Superior temporal gyrus (tissue), 1 donor: ENCODE measurements at regions not wholly inside any gene's neighbourhood (a gene's known extent, or its start where the extent isn't known, plus 50 kb on each side); places are given as distances from the start of the nearest gene placed in this dataset.
"Not testable (repeated sequence)": the region's sequence is repeated elsewhere in the genome, so short reads cannot be mapped to it uniquely, and the experiment has no call there.

ENCODE experiments used
- DNase-seq: peaks from one replicate; pipeline ENCODE4 v3.0.0-alpha.2; 2016; ENCODE audit errors: extremely low spot score

GRCh38 chr5:114822863-114823262, 346.8 kb downstream of the TRIM36 start:
- DNase-seq: no peak

- DNase-seq: no peak
These were observed 347.3 kb downstream of the TRIM36 start for GRCh38 chr5:114822436-114822835.

GRCh38 chr5:114790403-114790792, 379.3 kb downstream of the TRIM36 start:
- DNase-seq: no peak

- peak; percentile 70 for DNase-seq
These were observed 379.8 kb downstream of the TRIM36 start for GRCh38 chr5:114789773-114790402.

- peak; percentile 44 for DNase-seq
These were observed 386.8 kb downstream of the TRIM36 start for GRCh38 chr5:114782869-114783268.

- no peak for DNase-seq
These were observed 387.5 kb downstream of the TRIM36 start for GRCh38 chr5:114782177-114782576.

- no peak for DNase-seq
These were observed 389.4 kb downstream of the TRIM36 start for GRCh38 chr5:114780290-114780689.

- DNase-seq: no peak
These were observed 382.5 kb downstream of the KCNN2 start for GRCh38 chr5:114744406-114744805.

- DNase-seq: no peak
These were observed 372.4 kb downstream of the KCNN2 start for GRCh38 chr5:114734238-114734637.

GRCh38 chr5:114729986-114730385, 368.1 kb downstream of the KCNN2 start:
- DNase-seq: no peak

- no peak for DNase-seq
These were observed 365.5 kb downstream of the KCNN2 start for GRCh38 chr5:114727358-114727757.

GRCh38 chr5:114726131-114726530, 364.3 kb downstream of the KCNN2 start:
- no peak for DNase-seq

GRCh38 chr5:114719268-114719667, 357.4 kb downstream of the KCNN2 start:
- DNase-seq: no peak

GRCh38 chr5:114716955-114717354, 355.1 kb downstream of the KCNN2 start:
- DNase-seq: no peak

GRCh38 chr5:114704225-114704893, 342.5 kb downstream of the KCNN2 start:
- not testable (repeated sequence) for DNase-seq

GRCh38 chr5:114702731-114703130, 340.9 kb downstream of the KCNN2 start:
- DNase-seq: no peak

- DNase-seq: no peak
These were observed 340.3 kb downstream of the KCNN2 start for GRCh38 chr5:114702136-114702535.

GRCh38 chr5:114700823-114701222, 339.0 kb downstream of the KCNN2 start:
- DNase-seq: no peak

- no peak for DNase-seq
These were observed 333.5 kb downstream of the KCNN2 start for GRCh38 chr5:114695292-114695904.

GRCh38 chr5:114686356-114686755, 324.5 kb downstream of the KCNN2 start:
- no peak for DNase-seq

- no peak for DNase-seq
These were observed 316.9 kb downstream of the KCNN2 start for GRCh38 chr5:114678778-114679177.

GRCh38 chr5:114665551-114665950, 303.7 kb downstream of the KCNN2 start:
- DNase-seq: no peak

GRCh38 chr5:114660791-114661190, 298.9 kb downstream of the KCNN2 start:
- DNase-seq: no peak
